GM12892 (cell line): ENCODE measurements at regions not wholly inside any gene's neighbourhood (a gene's known extent, or its start where the extent isn't known, plus 50 kb on each side); places are given as distances from the start of the nearest gene placed in this dataset.

Experiments
- POLR2A ChIP-seq: IDR thresholded peaks from 2 replicates; pipeline ENCODE4 v1.6.1; 2011; ENCODE audit warnings: low read depth, low read length, control low read depth
- POLR2AphosphoS5 ChIP-seq: IDR thresholded peaks from 2 replicates; pipeline ENCODE4 v1.6.1; 2011; ENCODE audit warnings: low read depth, low read length, control low read depth
- TAF1 ChIP-seq: IDR thresholded peaks from 2 replicates; pipeline ENCODE4 v1.6.1; 2011; ENCODE audit warnings: low read depth, mild to moderate bottlenecking, control low read depth, low read length, borderline replicate concordance

DNA sequence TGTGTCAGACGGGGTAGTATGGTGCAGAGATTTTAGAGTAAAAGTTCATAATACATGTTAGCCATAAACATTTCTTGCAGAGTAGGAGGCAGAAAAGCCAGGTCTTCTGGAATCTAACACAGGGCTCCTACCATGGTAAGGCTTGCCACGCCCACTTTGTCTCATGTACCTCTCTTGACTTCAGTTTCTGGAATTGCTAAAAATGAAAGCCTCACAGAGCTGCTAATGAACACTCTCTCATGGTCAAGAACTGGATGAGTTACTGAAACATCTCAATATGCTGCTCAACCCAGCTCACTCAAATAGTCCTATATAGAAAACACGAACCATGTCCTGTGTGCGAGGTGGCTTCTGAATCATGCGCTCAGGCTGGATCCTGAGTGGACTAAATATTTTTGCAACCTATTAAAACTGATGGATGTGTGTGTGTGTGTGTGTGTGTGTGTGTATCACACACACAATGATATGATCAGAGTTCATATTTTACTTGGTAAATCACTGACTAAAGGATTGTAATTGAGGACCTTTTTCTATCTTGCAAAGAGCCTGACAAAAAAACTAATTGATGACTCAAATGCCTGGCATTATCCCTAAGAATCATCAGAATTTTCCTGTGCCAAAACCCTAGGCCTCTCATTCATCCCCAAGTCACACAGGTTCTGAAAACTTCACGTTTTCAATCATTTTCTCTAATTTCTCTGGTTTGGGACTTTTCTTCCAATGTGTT lies 1306.6 kb downstream of the XPNPEP1 start:
- no peak for TF ChIP-seq POLR2AphosphoS5
- TF ChIP-seq POLR2A = no peak
- TF ChIP-seq TAF1 = no peak
